HL-60 (cell line): ENCODE measurements at regions not wholly inside any gene's neighbourhood (a gene's known extent, or its start where the extent isn't known, plus 50 kb on each side); places are given as distances from the start of the nearest gene placed in this dataset.

ENCODE experiments used
- POLR2AphosphoS5 ChIP-seq: IDR thresholded peaks from 2 replicates; pipeline ENCODE4 v1.6.1; 2012; ENCODE audit warnings: low read depth
- SPI1 ChIP-seq: IDR thresholded peaks from 2 replicates; pipeline ENCODE4 v1.6.1; 2012; ENCODE audit warnings: low read depth, mild to moderate bottlenecking, borderline replicate concordance
- TF ChIP-seq, protein P1 (sequence below): IDR thresholded peaks from one replicate; pipeline ENCODE4 v1.5.1; 2011; ENCODE audit warnings: low read length, control low read depth, inconsistent platforms; ENCODE audit not compliant: insufficient read depth
- TF ChIP-seq, protein P2 (sequence below): IDR thresholded peaks from 2 replicates; pipeline ENCODE4 v1.6.1; 2012; ENCODE audit warnings: low read depth; ENCODE audit not compliant: insufficient replicate concordance

DNA sequence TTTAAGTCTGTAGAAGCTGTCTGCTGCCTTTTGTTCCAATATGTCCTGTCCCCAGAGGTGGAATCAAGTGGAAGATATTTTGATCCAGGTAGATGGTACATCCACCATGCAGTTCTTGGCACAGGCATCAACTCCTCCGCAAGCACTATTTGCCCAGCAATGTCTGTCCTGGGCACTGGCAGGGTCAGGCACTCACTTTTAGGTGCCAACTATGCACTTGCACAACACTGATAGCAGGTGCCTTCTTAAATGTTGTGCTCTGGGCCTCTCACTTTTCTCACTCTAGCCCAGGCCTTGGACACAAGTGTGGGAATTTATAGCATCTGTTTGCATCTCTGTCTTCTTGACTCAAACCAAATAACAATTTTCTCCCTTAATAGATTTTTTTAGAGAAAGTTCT is 140.5 kb upstream of the UBE2E2 start:
- TF ChIP-seq, protein P1, sequence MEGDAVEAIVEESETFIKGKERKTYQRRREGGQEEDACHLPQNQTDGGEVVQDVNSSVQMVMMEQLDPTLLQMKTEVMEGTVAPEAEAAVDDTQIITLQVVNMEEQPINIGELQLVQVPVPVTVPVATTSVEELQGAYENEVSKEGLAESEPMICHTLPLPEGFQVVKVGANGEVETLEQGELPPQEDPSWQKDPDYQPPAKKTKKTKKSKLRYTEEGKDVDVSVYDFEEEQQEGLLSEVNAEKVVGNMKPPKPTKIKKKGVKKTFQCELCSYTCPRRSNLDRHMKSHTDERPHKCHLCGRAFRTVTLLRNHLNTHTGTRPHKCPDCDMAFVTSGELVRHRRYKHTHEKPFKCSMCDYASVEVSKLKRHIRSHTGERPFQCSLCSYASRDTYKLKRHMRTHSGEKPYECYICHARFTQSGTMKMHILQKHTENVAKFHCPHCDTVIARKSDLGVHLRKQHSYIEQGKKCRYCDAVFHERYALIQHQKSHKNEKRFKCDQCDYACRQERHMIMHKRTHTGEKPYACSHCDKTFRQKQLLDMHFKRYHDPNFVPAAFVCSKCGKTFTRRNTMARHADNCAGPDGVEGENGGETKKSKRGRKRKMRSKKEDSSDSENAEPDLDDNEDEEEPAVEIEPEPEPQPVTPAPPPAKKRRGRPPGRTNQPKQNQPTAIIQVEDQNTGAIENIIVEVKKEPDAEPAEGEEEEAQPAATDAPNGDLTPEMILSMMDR = no peak
- TF ChIP-seq POLR2AphosphoS5 = no peak
- TF ChIP-seq, protein P2, sequence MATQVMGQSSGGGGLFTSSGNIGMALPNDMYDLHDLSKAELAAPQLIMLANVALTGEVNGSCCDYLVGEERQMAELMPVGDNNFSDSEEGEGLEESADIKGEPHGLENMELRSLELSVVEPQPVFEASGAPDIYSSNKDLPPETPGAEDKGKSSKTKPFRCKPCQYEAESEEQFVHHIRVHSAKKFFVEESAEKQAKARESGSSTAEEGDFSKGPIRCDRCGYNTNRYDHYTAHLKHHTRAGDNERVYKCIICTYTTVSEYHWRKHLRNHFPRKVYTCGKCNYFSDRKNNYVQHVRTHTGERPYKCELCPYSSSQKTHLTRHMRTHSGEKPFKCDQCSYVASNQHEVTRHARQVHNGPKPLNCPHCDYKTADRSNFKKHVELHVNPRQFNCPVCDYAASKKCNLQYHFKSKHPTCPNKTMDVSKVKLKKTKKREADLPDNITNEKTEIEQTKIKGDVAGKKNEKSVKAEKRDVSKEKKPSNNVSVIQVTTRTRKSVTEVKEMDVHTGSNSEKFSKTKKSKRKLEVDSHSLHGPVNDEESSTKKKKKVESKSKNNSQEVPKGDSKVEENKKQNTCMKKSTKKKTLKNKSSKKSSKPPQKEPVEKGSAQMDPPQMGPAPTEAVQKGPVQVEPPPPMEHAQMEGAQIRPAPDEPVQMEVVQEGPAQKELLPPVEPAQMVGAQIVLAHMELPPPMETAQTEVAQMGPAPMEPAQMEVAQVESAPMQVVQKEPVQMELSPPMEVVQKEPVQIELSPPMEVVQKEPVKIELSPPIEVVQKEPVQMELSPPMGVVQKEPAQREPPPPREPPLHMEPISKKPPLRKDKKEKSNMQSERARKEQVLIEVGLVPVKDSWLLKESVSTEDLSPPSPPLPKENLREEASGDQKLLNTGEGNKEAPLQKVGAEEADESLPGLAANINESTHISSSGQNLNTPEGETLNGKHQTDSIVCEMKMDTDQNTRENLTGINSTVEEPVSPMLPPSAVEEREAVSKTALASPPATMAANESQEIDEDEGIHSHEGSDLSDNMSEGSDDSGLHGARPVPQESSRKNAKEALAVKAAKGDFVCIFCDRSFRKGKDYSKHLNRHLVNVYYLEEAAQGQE = no peak
- no peak for TF ChIP-seq SPI1
